SK-N-SH treated with all-trans-retinoic acid at 6 μM for 48 hours (cell line): ENCODE measurements at regions not wholly inside any gene's neighbourhood (a gene's known extent, or its start where the extent isn't known, plus 50 kb on each side); places are given as distances from the start of the nearest gene placed in this dataset.

Experiments used
- ATAC-seq: fragments of 200-7000 bp; cut with Tn5 transposase; 3 replicates; pipeline ENCODE4 v1.9.1; 2020; ENCODE audit warnings: mild to moderate bottlenecking, moderate library complexity
- ARNTL ChIP-seq: fragments of 450-650 bp; formaldehyde crosslinking; IDR thresholded peaks from 2 replicates; pipeline ENCODE4 v1.5.0; 2020; ENCODE audit warnings: low read depth, mild to moderate bottlenecking, moderate library complexity, borderline replicate concordance
- BACH2 ChIP-seq: fragments of 250-450 bp; sonication (Bioruptor Pico); IDR thresholded peaks from 2 replicates; pipeline ENCODE4 v1.9.0; 2021; ENCODE audit warnings: mild to moderate bottlenecking, borderline replicate concordance
- CSDC2 ChIP-seq: fragments of 250-450 bp; sonication (Bioruptor Pico); IDR thresholded peaks from 2 replicates; pipeline ENCODE4 v1.5.0; 2020; ENCODE audit warnings: mild to moderate bottlenecking, moderate library complexity
- ESRRG ChIP-seq: fragments of 250-450 bp; sonication (Bioruptor Pico); IDR thresholded peaks from 2 replicates; pipeline ENCODE4 v1.6.1; 2021; ENCODE audit warnings: mild to moderate bottlenecking
- GLIS3 ChIP-seq: fragments of 250-450 bp; sonication (Bioruptor Pico); IDR thresholded peaks from 2 replicates; pipeline ENCODE4 v1.5.0; 2020; ENCODE audit warnings: mild to moderate bottlenecking, moderate library complexity
- ISL1 ChIP-seq: fragments of 250-450 bp; sonication (Bioruptor Pico); IDR thresholded peaks from 2 replicates; pipeline ENCODE4 v2.1.2; 2022; ENCODE audit warnings: mild to moderate bottlenecking, moderate library complexity
- RARB ChIP-seq: fragments of 250-450 bp; sonication (Bioruptor Pico); IDR thresholded peaks from 2 replicates; pipeline ENCODE4 v1.8.0; 2021; ENCODE audit warnings: mild to moderate bottlenecking, moderate library complexity
- SNAI2 ChIP-seq: fragments of 250-450 bp; sonication (Bioruptor Pico); IDR thresholded peaks from 2 replicates; pipeline ENCODE4 v1.5.0; 2020; ENCODE audit warnings: mild to moderate bottlenecking, moderate library complexity
- TCF4 ChIP-seq: fragments of 250-450 bp; sonication (Bioruptor Pico); IDR thresholded peaks from 2 replicates; pipeline ENCODE4 v1.8.0; 2021; ENCODE audit warnings: mild to moderate bottlenecking, moderate library complexity, borderline replicate concordance
- TOX ChIP-seq: fragments of 250-450 bp; sonication (Bioruptor Pico); IDR thresholded peaks from 2 replicates; pipeline ENCODE4 v1.8.0; 2021; ENCODE audit warnings: mild to moderate bottlenecking, moderate library complexity, borderline replicate concordance
- ZC3H10 ChIP-seq: fragments of 250-450 bp; sonication (Bioruptor Pico); IDR thresholded peaks from 2 replicates; pipeline ENCODE4 v1.5.1; 2021; ENCODE audit warnings: mild to moderate bottlenecking, moderate library complexity
- ZFP3 ChIP-seq: fragments of 250-450 bp; sonication (Bioruptor Pico); IDR thresholded peaks from 2 replicates; pipeline ENCODE4 v1.5.0; 2020; ENCODE audit warnings: mild to moderate bottlenecking, moderate library complexity
- ZFP30 ChIP-seq: fragments of 450-650 bp; formaldehyde crosslinking; IDR thresholded peaks from 2 replicates; pipeline ENCODE4 v1.5.0; 2022; ENCODE audit warnings: mild to moderate bottlenecking, moderate library complexity
- ZNF565 ChIP-seq: fragments of 450-650 bp; formaldehyde crosslinking; conservative IDR thresholded peaks from 2 replicates; pipeline ENCODE4 v1.5.0; 2020; ENCODE audit warnings: low read depth, mild to moderate bottlenecking, moderate library complexity
- ZNF70 ChIP-seq: fragments of 450-650 bp; formaldehyde crosslinking; IDR thresholded peaks from 2 replicates; pipeline ENCODE4 v1.5.0; 2020; ENCODE audit warnings: mild to moderate bottlenecking, moderate library complexity
- ZNF8 ChIP-seq: fragments of 450-650 bp; formaldehyde crosslinking; IDR thresholded peaks from 2 replicates; pipeline ENCODE4 v1.5.0; 2020; ENCODE audit warnings: mild to moderate bottlenecking, moderate library complexity
- TF ChIP-seq, protein P1 (sequence below): fragments of 250-450 bp; sonication (Bioruptor Pico); IDR thresholded peaks from 2 replicates; pipeline ENCODE4 v1.5.1; 2021; ENCODE audit warnings: mild to moderate bottlenecking, moderate library complexity
- TF ChIP-seq, protein P2 (sequence below): fragments of 250-450 bp; sonication (Bioruptor Pico); IDR thresholded peaks from 2 replicates; pipeline ENCODE4 v1.5.0; 2020; ENCODE audit warnings: mild to moderate bottlenecking, moderate library complexity
- TF ChIP-seq, protein P3 (sequence below): fragments of 250-450 bp; sonication (Bioruptor Pico); IDR thresholded peaks from 2 replicates; pipeline ENCODE4 v1.8.0; 2020; ENCODE audit warnings: mild to moderate bottlenecking, moderate library complexity, borderline replicate concordance
- TF ChIP-seq, protein P4 (sequence below): fragments of 250-450 bp; sonication (Bioruptor Pico); IDR thresholded peaks from 2 replicates; pipeline ENCODE4 v1.5.1; 2020; ENCODE audit warnings: low read depth, mild to moderate bottlenecking, moderate library complexity
- TF ChIP-seq, protein P5 (sequence below): fragments of 250-450 bp; sonication (Bioruptor Pico); IDR thresholded peaks from 2 replicates; pipeline ENCODE4 v1.8.0; 2021; ENCODE audit warnings: low read depth, mild to moderate bottlenecking, moderate library complexity, borderline replicate concordance

DNA sequence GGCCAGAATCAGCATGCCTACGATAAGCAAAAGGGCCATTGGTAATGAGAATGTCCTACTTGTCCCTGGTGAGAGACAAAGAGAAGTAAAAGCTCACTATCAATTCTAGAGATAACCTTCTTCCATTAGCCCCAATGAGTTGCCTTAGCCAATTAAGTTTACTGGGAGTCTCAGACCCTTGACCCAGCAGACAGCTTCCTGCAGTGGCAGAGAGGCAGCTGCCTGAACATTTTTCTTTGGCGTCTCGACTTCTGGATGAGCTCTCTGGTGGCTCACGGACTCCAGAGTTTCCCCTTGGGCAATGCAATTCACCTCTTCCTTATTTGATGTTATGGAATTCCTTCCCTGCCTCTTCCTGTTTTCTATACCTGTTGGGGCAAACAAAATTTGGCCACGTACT lies 1034.4 kb downstream of the NAALADL2 start (continued):
- TF ChIP-seq, protein P1, sequence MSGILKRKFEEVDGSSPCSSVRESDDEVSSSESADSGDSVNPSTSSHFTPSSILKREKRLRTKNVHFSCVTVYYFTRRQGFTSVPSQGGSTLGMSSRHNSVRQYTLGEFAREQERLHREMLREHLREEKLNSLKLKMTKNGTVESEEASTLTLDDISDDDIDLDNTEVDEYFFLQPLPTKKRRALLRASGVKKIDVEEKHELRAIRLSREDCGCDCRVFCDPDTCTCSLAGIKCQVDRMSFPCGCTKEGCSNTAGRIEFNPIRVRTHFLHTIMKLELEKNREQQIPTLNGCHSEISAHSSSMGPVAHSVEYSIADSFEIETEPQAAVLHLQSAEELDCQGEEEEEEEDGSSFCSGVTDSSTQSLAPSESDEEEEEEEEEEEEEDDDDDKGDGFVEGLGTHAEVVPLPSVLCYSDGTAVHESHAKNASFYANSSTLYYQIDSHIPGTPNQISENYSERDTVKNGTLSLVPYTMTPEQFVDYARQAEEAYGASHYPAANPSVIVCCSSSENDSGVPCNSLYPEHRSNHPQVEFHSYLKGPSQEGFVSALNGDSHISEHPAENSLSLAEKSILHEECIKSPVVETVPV (CRISPR knock-in tag) = no peak
- TF ChIP-seq, protein P2, sequence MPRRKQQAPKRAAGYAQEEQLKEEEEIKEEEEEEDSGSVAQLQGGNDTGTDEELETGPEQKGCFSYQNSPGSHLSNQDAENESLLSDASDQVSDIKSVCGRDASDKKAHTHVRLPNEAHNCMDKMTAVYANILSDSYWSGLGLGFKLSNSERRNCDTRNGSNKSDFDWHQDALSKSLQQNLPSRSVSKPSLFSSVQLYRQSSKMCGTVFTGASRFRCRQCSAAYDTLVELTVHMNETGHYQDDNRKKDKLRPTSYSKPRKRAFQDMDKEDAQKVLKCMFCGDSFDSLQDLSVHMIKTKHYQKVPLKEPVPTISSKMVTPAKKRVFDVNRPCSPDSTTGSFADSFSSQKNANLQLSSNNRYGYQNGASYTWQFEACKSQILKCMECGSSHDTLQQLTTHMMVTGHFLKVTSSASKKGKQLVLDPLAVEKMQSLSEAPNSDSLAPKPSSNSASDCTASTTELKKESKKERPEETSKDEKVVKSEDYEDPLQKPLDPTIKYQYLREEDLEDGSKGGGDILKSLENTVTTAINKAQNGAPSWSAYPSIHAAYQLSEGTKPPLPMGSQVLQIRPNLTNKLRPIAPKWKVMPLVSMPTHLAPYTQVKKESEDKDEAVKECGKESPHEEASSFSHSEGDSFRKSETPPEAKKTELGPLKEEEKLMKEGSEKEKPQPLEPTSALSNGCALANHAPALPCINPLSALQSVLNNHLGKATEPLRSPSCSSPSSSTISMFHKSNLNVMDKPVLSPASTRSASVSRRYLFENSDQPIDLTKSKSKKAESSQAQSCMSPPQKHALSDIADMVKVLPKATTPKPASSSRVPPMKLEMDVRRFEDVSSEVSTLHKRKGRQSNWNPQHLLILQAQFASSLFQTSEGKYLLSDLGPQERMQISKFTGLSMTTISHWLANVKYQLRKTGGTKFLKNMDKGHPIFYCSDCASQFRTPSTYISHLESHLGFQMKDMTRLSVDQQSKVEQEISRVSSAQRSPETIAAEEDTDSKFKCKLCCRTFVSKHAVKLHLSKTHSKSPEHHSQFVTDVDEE (CRISPR knock-in tag) = no peak
- TF ChIP-seq SNAI2 (CRISPR knock-in tag) (no peak), ZFP30 (no peak), RARB (no peak), ISL1 (CRISPR knock-in tag) (no peak), GLIS3 (no peak), ESRRG (CRISPR knock-in tag) (no peak)

DNA sequence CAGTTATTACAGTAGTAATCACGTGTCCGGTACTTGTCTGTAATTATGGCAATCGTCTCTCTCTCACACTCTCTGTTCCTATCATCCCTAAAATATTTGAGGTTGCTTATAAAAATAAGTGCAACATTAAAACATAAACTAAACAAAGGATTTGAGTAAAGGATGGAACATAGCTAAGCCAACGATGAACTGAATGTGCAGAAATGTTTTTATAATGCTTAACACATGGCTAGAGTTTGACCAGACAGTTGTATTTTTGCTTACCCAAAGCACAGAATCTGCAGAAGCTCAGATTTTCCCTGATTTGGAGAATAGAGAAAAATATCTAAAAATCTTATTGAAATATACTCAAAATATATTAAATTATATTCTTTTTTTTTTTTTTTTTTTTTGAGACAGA lies 1030.9 kb downstream of the NAALADL2 start:
- TF ChIP-seq, protein P3, sequence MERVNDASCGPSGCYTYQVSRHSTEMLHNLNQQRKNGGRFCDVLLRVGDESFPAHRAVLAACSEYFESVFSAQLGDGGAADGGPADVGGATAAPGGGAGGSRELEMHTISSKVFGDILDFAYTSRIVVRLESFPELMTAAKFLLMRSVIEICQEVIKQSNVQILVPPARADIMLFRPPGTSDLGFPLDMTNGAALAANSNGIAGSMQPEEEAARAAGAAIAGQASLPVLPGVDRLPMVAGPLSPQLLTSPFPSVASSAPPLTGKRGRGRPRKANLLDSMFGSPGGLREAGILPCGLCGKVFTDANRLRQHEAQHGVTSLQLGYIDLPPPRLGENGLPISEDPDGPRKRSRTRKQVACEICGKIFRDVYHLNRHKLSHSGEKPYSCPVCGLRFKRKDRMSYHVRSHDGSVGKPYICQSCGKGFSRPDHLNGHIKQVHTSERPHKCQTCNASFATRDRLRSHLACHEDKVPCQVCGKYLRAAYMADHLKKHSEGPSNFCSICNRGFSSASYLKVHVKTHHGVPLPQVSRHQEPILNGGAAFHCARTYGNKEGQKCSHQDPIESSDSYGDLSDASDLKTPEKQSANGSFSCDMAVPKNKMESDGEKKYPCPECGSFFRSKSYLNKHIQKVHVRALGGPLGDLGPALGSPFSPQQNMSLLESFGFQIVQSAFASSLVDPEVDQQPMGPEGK (CRISPR knock-in tag) = no peak
- TF ChIP-seq GLIS3 (no peak), ZNF8 (CRISPR knock-in tag) (no peak), ZNF70 (CRISPR knock-in tag) (no peak), TCF4 (CRISPR knock-in tag) (no peak), ARNTL (CRISPR knock-in tag) (no peak), TOX (no peak), CSDC2 (CRISPR knock-in tag) (no peak), ZFP3 (CRISPR knock-in tag) (no peak), SNAI2 (CRISPR knock-in tag) (no peak), BACH2 (no peak), ESRRG (CRISPR knock-in tag) (no peak), ZNF565 (no peak), RARB (no peak), ZC3H10 (CRISPR knock-in tag) (no peak)
- TF ChIP-seq, protein P4, sequence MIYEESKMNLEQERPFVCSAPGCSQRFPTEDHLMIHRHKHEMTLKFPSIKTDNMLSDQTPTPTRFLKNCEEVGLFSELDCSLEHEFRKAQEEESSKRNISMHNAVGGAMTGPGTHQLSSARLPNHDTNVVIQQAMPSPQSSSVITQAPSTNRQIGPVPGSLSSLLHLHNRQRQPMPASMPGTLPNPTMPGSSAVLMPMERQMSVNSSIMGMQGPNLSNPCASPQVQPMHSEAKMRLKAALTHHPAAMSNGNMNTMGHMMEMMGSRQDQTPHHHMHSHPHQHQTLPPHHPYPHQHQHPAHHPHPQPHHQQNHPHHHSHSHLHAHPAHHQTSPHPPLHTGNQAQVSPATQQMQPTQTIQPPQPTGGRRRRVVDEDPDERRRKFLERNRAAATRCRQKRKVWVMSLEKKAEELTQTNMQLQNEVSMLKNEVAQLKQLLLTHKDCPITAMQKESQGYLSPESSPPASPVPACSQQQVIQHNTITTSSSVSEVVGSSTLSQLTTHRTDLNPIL (CRISPR knock-in tag) = no peak
- TF ChIP-seq, protein P5, sequence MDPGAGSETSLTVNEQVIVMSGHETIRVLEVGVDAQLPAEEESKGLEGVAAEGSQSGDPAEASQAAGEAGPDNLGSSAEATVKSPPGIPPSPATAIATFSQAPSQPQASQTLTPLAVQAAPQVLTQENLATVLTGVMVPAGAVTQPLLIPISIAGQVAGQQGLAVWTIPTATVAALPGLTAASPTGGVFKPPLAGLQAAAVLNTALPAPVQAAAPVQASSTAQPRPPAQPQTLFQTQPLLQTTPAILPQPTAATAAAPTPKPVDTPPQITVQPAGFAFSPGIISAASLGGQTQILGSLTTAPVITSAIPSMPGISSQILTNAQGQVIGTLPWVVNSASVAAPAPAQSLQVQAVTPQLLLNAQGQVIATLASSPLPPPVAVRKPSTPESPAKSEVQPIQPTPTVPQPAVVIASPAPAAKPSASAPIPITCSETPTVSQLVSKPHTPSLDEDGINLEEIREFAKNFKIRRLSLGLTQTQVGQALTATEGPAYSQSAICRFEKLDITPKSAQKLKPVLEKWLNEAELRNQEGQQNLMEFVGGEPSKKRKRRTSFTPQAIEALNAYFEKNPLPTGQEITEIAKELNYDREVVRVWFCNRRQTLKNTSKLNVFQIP (CRISPR knock-in tag) = no peak
- TF ChIP-seq, protein P1 (CRISPR knock-in tag) = no peak
- TF ChIP-seq, protein P2 (CRISPR knock-in tag) = no peak
- TF ChIP-seq, all 23 proteins: peak for 0
- ATAC-seq = no peak
